ENCODE measurements at regions not wholly inside any gene's neighbourhood (a gene's known extent, or its start where the extent isn't known, plus 50 kb on each side); places are given as distances from the start of the nearest gene placed in this dataset.

DNA sequence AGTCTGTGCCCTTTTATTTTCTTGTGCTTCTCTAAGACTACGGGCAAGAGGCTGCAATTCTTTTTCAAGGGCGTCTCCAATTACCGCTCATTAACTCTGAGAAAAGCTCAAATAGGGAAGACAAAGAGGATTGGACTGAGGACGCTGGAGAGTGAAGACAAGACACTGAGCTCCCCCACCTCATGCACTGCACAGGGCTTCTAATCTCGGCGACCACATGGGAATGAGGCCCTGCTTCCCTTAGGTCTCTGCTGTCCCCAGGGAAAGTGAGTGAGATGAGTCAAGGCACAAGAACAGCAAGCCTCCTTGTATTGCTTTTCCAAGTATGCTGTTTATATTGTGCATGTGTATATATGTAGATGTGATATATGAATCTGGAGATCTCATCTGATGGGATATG lies 392.2 kb upstream of the CFAP20DC start:
- DNase-seq, result no peak

DNA sequence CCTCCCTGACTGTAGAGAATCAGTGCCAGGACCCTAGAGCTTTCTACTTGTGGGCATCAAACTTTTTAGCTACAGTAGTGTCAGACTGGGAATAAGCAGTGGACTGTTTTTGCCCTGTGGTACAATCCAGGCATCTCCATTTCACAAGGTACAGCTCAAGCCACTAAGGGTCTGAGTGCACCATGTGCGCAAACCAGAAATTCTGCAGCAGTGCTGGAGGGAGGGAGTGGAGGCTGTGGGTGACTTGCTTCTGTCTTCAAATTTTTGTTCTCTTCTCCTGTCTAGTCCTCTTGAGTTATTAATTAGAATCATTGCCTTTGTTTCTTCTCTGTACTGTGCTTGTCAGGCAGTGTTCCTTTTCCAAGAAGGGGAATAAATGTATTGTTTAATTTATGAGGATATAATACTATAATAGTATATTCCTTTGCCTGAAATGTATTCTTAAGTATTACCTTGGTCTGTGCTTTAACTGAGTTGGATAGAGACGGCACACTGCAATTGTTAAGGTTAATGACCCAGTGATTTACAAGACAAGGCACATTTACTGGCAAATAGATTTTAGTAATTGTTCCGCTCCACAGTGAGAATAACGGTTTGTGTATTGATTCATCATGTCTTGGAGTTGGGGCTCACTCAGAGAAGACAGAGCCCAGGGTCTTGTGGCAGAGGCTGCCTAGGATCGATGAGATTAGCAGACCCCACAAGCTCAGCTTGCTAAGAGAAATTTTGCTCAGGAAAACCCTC lies 390.6 kb upstream of the CFAP20DC start:
- DNase-seq, result no peak

DNA sequence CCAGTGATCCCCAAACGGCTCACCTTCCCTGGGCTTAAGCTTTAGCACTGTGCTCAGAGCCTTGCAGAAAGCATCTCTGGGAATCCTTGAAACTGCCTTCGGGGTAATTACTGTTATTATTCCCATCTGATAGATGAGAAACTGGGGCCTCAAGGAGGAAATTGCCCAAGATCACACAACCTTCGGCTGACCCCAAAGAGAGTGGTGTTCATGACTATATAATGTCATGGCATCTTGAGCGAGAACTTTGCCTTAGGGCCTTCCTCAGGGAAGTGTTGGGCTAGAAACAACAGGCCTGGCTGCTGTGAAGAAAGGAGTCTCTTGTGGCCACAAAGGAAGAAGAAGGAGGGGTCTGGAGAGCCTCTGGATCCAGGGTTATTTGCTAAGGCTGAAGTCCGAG lies 388.7 kb upstream of the CFAP20DC start:
- no peak for DNase-seq

- DNase-seq, result no peak
These were observed 386.5 kb upstream of the CFAP20DC start for GRCh38 chr3:59436164-59436958.

GRCh38 chr3:59433546-59433945 lies 383.7 kb upstream of the CFAP20DC start:
- no peak for DNase-seq

DNA sequence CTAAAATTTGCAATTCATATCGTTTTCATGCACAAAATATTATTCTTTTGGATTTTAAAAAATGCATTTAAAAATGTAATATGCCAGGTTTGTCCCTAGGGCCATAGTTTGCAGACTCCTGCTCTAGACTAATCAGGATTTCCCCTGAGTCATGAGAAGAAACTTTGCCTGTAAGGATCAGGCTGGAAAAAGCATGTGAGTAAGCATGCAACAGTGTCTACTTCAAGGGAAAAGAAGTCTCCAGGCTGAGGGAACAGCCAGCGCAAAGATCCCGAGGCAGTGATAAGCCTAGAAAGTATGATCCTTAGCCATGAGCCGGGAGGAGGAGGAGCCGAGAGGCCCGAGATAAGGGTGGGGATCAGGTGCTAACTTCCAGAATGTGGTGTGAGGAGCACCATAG lies 382.8 kb upstream of the CFAP20DC start:
- DNase-seq, result no peak

GRCh38 chr3:59430341-59430740 lies 380.5 kb upstream of the CFAP20DC start:
- DNase-seq, result no peak

DNA sequence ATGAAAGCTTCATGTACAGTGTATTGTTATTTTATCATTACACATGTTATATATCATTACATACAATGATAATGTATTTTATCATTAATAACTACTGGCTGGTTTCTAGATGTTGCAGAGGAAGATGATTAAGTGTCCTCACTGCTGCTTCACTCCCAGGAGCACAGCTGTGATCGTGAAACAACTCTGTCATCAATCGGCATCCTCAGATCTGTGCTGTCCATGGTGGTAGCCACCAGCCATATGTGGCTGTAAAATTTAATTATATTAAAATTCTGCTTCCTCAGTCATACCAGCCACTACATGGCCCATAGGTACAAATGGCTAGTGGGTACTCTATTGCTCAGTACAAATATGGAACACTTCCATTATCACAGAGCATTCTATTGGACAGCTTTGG lies 379.4 kb upstream of the CFAP20DC start:
- no peak for DNase-seq

- no peak for DNase-seq
These were observed 377.2 kb upstream of the CFAP20DC start for GRCh38 chr3:59426821-59427565.

DNA sequence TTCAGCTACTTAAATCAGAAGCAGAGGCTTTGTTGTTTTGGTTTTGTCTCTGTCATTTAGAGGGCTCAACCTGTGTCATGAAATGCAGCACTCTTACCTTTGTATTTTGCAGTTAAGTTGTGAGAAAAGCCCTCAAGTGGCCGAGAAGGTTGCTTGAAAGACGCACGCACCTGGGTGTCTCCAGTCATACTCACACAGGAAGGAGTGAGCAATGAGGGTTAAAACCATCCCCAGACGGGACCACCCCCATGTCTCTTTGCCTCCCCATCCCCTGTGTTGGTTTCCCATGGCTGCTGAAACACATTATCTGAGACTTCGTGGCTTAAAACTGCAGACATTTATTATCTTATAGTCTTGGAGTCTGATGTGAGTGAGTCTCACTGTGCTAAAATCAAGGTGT lies 376.1 kb upstream of the CFAP20DC start:
- peak; percentile 26 for DNase-seq

DNA sequence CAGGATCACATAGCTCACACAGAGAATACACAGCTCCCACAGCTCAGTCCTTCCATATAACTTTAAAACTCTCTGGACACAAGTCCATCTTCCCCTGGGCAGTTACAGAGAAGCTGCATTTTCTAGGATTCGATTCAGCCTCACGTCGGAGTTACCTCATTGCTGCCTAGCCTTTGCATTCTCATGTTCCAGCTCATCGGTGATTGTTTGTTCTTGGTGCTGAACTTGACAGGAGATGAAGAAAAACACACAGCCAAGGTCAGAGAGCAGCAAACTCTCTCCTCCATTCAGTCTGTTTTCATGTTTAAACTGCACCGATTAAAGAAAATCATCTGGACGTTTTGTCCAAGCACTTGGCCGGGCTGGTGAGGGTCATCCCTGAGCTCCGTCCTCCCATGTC lies 375.5 kb upstream of the CFAP20DC start:
- no peak for DNase-seq

- DNase-seq, result no peak
These were observed 374.6 kb upstream of the CFAP20DC start for GRCh38 chr3:59424268-59425010.

GRCh38 chr3:59423707-59424106 lies 373.9 kb upstream of the CFAP20DC start:
- DNase-seq, result no peak

DNA sequence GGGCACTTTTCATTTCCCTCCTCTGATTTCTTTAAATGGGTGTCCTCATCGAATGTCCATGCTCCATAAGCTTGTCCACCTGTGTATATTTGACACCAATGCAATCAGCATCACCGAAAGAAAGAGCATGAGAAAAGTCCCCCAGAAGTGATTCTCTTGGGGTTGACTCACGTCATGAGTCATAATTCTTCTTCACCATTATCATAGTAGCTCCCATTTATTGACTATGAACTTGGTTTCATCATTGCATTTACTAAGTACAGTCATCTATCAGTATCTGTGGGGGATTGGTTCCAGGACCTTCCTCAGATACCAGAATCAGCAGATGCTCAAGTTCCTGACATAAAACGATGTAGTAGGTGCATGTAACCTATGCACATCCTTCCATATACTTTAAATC lies 372.5 kb upstream of the CFAP20DC start:
- DNase-seq, result no peak

GRCh38 chr3:59418836-59419235 lies 369.0 kb upstream of the CFAP20DC start:
- no peak for DNase-seq

DNA sequence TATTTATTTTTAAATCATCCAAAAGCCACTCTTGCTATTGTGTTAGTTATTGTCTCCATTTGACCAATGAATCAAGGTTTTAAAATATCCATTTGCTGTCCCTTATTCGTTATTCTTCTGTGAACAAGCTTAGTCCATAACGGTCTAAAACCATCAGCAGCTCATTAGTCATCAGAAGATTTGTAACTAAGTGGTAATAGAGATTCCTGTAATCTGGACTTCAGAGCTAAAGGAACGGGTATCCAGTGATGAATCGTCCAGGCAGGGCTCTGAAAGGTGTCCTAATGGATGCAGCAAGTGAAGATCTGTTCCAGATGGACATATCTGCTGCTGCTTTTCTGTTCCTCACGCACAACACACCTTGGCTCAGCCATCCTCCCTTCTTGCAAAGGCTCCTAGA lies 362.7 kb upstream of the CFAP20DC start:
- no peak for DNase-seq

- DNase-seq, result no peak
These were observed 361.9 kb upstream of the CFAP20DC start for GRCh38 chr3:59411694-59412093.

GRCh38 chr3:59411186-59411585 lies 361.4 kb upstream of the CFAP20DC start:
- DNase-seq, result no peak

- no peak for DNase-seq
These were observed 358.3 kb upstream of the CFAP20DC start for GRCh38 chr3:59408047-59408624.

DNA sequence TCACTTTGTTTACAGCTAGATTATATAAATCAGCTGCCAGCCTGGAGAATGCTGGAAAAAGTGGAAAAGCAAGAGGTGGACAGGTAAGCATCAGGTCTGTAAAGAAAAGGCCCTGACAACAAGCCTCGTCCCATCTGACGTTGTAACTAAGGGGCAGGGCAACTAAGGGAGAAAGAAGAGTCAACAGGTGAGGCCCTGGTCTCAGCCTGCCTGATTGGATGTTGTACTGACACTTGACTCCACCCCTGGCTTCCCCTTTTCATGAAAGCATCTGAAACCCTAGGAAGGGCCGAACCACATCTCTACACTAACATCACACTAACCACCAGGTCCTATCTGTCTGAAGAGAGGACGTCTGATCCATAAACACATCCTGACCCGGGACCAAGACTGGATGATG lies 357.6 kb upstream of the CFAP20DC start:
- DNase-seq, result no peak

DNA sequence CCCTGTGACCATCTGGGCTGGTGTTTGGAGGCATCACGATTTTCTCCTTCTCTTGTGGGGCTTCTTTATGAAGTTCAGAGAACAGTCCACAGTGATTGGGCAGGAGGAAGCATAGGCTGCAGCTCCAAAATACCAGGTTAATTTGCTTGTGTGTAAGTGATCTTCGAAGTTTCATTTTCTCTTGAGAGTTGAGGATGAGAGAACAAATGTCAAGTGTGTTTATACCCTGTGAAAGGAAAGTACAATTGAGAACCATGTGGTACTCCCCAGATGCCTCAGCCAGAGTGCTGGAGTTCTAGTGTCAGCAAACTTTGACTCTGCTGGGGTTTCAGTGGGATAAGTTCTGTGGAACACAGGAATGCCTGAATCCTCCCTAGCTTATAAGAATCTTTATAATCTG lies 357.1 kb upstream of the CFAP20DC start:
- DNase-seq, result no peak

- DNase-seq, result no peak
These were observed 355.0 kb upstream of the CFAP20DC start for GRCh38 chr3:59404851-59405250.

- DNase-seq, result no peak
These were observed 354.2 kb upstream of the CFAP20DC start for GRCh38 chr3:59404064-59404463.

Data from stimulated activated CD4-positive, alpha-beta T cell treated with anti-CD3 and anti-CD28 coated beads, Interleukin-12 subunit alpha, Interleukin-12 subunit beta, amount 100 ng/mL, for 4 hours (primary cell).